Pons (tissue), 1 donor: ENCODE measurements at regions not wholly inside any gene's neighbourhood (a gene's known extent, or its start where the extent isn't known, plus 50 kb on each side); places are given as distances from the start of the nearest gene placed in this dataset.
"Not testable (repeated sequence)": the region's sequence is repeated elsewhere in the genome, so short reads cannot be mapped to it uniquely, and the experiment has no call there.

ENCODE experiments used
- DNase-seq: peaks from one replicate; pipeline ENCODE4 v3.0.0-alpha.2; 2016; ENCODE audit warnings: low spot score

DNA sequence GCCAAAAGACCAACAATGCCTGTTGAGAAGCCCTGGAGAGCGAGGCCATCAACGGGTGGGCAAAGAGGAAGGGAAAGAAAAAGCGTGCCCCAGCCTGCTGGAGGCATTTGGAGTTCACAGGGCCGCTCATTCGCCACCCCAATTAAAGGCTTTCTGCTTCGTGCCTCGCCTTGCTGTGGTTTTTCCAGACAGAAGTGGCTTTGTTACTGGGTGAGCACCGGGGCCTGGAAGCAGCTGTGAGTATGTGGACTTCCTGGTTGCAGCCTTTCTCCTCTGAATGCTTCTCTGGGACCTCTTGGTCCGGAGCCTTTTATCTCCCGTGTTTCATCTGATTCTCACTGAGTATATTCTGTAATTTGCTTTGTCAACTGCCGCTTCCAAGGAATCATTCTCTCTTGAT, 118.1 kb upstream of the EGR2 start:
- peak; percentile 40 for DNase-seq

DNA sequence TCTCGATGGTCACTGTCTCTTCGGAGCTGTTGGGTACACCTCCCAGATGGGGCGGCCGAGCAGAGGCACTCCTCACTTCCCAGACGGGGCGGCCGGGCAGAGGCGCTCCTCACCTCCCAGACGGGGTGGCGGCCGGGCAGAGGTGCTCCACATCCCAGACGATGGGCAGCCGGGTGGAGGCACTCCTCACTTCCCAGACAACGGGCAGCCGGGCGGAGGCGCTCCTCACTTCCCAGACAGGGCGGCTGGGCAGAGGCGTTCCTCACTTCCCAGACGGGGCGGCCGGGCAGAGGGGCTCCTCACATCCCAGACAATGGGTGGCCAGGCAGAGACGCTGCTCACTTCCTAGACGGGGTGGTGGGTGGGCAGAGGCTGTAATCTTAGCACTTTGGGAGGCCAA, 112.6 kb upstream of the EGR2 start:
- not testable (repeated sequence) for DNase-seq

DNA sequence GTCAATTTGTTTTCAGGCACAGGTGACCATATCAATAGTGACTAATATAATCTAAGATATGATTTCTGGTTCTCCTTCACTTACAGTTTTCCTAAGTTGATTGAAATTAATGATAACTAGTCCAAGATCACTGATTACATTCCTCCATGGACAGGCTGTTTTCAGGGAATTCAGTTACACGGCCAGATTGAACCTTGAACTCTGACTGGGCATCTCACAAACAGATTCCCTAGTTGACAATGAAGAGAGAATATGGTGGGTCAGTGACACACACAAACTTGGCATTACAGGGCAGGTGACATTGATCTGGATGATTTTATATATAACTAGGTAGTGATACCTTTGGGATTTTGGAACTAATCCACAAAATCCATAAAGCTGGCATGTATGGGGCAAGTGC, 110.2 kb upstream of the EGR2 start:
- no peak for DNase-seq

DNA sequence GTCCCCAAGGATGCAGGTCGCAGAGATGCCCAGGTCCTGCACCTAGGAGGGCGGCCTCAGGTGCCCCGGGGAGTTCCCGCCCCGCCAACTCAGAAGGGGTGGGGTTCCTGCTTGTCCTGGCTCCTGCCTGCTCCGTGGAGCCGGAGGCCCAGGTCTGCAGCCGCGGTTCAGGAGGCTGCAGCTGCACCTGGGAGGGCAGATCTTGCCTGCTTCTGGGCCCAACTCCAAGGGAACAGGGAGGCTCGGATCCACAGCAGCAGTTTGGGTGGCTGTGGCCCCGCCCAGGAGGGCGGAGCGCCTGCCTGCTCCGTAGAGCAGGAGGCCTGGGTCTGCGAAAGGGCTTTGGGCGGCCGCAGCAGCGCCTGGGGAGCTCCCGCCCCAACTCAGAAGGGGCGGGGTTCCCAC, 108.2 kb upstream of the EGR2 start:
- no peak for DNase-seq

DNA sequence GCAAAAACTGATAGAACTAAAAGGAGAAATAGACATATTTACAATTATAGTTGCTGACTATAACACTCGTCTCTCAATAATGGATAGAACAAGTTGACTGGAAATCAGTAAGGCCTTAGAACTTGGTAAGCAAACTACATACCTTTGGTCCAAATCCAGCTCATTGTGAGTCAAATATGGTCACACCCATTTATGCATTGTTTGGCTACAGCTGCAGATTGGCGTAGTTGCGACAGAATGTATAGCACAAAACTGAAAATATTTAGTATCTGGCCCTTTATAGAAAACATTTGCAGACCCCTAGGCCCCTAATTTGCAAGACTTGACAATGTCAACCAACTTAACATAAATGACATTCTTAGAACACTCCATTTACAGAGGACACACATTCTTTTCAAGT, 103.6 kb upstream of the EGR2 start:
- no peak for DNase-seq

DNA sequence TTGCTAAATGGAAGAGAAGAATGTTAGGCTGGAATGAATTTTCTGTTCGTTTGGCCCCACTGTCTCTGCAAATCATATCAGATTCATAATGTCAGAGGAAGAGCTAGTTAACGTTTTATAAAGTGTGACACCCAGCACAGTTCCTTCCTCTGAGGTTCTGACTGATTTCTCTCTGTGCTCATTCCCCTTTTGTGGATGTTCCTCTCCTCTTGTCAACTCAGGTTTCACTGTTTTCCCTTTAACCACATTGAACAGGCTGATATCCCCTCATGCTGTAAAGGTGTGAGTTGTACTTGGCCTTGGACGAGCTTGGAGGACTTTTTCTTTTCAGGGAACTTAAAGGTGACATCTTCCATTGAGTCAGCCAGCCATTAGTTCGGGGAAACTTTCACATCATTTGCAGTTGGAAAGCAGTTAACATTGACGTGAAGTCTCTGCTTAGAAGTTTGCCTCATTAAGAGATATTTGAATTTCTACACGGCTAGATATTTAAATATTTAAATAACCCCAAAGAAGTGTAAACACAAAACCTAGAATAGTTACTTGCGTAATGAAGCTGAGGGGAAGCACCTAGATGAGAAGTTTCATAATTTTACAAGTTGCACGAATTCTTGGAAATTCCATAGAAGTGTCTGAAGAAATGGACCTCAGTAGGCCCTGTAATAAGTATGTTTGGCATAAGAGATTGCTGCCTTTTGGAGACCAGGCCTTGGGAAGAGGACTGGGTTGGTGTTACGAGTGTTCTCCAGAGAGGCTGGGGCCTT, 101.5 kb upstream of the EGR2 start:
- DNase-seq = no peak

DNA sequence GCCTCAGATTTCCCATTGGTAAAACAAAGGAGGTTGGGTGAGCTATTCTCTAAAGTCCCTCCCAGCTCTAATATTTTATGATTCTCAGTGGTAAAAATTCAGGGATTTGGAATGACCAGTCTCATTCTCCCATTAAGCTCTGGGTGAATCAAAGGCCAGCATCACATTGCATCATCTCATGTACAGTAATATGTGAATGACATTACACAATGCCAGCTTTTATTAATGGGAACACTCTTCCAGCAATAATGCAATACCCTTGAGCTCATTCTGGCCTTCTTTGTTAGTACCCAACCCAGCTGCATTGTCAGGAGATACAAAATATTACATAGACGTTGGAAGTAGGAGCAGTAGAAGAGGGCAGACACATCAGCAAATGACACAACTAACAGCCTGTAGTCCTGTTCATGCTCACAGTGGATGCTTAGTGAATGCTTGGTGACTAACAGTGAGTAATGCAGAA, 100.0 kb upstream of the EGR2 start:
- no peak for DNase-seq

DNA sequence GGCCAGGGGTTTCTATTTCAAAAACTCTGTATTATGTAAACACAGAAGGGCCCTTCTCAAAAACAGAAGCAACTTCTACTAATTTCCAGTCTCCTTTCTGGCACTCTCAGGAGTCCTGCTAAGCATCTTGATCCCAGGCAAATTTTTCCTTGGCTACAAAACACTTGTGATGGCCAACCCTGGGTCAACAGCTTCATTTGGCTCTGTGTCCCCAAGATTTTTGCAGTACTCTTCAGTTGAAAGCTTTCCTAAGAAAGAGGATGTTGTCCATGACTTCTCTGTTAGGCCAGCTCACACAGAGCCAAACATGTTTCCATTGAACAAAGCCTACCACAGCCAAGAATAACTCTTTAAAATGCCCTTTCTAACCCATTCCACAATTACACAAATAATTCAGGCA, 99.0 kb upstream of the EGR2 start:
- no peak for DNase-seq

DNA sequence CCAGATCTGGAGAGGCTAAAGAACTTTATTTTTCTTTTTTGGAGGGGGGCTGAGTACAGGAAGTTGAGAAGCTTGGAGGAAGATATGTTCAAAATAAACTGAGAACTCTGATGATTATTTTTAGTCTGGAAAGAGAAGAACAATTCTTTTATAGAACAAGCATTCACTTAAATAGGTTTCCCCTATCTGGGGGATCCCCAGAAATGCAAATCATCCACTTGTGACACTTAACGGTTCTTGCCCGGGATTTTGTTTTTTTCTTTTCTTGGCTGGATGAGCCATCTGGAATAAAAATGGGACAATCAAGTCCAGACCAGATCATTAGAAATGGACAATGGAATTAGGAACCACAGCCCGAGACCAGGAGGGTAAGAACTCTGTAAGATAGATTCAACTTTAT, 95.9 kb upstream of the EGR2 start:
- peak; percentile 22 for DNase-seq

DNA sequence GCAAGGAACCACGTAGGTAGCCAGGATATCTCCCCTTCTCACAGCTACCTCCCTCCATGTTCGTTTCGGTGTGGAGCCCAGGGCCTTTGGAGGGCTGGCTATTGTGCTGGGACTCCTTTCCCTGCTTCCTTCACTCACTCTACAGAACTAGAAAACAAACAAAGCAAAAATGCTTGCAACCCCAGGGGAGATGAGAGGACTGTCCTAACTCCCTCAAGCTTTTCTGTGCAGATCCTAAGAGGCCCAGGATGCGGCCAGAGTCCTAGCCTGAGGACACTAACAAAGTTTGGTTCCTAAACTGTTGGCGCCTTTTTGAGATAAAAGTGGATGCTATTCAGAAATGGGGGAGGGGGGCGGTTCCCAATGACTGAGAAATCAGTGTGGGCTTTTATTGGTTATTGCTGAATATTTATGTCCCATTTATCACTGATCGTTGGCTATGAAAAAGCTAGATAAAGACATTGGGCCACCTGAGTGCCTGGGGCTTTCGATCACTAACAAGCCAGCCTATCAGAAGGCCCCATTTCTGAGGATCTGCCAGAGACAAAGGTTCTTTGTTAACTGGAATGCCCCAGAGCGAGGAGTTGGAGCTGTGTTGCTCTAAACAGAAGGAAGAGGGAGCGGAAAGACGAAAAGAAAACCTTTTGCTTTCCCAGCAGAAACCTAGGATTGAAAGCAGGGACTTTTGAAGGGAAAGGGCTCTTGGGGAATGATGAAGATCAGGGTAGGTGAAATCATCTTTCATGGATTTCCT, 95.2 kb upstream of the EGR2 start:
- DNase-seq = peak; percentile 93

DNA sequence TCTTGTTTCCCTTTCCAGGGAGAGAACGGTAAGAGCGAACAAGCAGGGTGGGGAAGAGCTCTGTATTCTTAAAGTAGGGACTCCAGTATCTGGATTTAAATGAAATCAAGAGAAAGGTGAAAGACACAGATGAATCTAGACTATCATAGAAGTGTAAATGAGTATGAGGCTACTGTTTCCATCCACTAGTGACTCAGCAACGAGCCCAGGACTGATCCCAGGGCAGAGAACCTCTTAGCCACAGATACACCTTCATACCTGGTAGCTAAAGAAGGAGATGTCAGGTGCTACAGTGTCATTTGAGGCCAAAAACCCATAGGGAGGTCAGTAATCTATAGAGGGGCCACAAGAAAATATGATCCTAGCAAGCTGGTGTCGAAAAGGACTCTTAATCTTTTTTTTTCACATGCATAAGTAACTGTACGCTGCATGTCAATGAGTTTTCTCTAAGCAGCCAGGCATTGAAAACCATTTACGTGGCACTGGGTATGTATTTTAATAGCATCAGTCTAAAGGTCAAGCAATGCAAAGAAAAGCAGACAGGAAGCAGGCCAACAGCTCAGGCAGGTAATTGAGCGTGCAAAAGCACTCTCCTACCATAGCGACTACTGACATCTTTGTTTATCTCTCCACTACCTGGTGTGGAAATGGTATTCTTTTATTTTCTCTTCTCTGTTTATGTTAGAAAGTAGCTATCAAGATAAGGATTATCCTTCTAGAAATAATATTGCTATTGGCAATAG, 91.5 kb upstream of the EGR2 start:
- DNase-seq = no peak

DNA sequence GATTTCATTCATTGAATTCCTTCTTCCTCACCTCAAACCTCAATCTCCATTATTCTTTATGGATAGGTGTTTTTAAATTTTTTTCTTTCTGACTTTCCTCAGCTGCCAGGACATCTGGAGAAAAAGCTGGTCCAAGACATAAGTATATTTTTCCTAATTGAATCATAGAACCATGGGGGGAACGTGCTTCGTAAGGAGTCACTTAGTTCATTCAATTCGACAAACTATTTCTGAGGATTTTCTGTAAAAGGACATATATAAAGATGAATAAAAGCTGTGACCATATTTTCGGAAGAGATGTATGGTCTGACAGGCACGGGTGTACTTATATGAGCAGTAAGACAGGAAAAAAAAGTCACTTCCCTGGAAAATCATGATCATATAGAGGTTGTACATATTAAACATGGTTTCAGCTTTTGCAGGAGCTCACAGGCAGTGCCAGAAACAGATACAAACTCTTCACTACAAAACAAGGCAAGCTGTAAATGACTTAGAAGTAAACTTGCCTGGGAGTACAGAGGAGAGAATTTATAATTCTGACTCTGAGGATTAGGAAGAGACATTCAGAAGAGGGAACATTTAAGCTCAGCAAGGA, 88.2 kb upstream of the EGR2 start:
- no peak for DNase-seq

DNA sequence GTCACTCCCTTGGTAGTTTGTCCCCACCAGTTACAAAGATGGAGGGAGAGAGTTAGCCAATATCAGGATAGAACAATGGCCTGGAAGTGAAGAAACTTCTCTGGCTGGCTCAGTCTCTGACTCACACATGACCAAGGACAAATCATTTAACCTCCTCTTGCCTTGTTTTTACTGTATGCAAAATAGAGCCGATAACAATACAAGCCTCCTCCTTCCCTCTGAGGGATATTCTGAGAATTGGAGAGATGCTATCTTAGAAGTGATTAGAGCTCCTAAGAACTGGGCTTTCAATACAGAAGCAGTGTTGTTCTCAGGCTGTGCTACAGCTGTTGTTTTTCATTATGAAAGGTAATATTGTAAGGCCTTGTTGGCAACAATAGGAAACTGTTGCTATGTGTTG, 87.7 kb upstream of the EGR2 start:
- no peak for DNase-seq

DNA sequence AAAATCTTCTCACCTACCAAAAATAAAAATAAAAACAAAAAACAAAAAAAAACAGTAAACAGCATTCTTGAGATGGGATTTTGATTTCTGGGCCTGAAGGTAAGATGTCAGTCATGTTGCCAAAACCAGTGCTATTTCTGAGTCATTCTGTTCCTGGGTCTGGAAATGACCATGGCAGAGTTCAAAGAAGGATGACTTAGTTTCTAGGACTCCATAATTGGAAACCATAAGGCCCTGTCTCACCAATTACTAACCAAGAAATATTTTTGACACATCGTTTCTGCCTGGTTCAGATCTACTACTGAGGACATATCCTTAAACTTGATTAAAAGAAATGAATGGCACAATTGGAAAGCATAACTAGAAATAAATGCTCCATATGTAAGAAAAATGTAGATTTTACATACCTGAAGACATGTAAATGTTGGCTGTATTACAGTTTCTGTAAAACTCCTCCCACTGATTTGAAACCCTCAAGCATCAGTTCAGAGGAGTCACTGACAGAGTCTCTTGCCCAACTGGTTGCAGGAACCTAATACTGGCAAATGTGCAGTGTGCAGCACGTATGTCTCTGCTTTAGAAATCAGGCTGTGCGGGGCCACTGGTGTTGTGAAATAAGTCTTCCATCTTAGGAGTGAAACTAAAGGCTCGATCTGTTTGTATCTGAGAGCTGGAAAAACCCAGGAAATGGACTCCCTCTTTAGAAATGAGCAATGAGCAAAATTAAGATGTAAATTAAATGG, 84.8 kb upstream of the EGR2 start:
- DNase-seq = no peak

DNA sequence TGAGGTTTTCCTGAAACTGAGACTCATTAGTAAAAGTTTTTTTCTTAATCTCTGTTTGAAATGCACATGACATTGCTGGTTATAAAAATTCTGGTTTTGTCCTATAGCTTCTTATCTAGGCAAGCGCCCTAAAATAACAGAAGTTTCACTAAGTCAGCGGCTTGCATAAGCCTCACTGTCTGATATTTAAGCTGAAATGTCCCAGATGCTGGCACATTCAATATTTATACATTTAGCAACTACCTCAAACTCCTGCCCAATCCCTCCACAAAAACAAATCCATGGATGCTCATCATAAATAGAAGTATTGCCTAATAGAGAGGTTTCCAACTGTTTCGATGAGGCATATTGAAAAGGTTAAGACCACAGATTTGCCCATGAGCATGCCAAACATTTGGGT, 83.1 kb upstream of the EGR2 start:
- no peak for DNase-seq

DNA sequence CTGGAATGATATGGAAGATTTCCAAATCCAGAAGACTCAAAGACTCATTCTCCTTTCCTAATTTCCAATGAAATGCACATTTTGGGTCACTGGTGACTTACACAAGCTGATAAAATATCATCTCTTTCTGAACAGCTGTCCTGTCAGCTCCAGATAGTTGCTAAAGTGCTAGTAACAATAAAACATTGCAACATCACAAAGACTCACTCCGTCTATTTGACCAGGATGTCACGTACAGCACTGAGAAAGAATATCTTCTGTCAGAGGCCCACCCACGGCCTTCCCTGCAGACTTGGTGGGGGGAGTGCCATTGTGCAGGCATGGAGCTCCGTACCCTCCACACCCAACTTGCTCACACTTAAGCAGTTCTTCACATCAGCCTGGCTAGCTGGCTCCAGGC, 78.9 kb upstream of the EGR2 start:
- no peak for DNase-seq

DNA sequence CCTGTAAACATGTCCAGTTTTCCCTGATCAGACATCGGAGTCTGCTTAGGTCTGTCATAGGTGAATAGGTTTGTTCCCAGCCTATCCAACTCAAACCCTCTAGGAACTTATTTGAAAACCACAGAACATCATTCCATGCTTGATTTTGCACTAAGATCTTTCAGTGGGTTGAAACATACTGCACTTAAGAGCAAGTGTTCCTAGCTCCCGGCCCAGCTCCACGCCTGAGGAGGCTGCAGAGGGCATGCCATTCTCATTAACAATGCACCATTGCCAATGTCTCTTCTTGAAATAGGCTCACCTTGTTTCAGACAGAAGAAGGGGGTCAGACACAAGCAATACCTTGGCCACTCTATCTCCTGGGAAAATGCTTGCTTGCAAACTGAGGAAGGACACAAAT, 78.0 kb upstream of the EGR2 start:
- no peak for DNase-seq

DNA sequence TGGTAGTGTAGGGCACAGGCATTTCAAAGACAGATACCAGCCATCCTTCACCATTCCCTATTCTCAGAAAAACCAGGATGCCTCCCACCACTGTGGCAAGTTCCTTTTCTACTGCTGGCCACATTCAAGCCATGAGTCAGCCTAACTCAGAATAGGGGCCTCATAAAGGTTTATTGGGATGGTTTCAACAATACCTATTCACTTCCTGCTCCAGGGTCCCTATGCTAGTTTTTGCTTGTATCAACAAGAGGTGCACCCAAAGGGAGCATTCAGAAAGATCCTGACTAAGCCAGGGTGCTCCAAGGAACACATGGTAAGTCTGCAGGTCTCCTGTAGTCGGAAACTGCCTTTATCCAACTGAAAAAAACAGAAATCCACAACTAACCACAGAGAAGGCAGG, 76.9 kb upstream of the EGR2 start:
- no peak for DNase-seq

DNA sequence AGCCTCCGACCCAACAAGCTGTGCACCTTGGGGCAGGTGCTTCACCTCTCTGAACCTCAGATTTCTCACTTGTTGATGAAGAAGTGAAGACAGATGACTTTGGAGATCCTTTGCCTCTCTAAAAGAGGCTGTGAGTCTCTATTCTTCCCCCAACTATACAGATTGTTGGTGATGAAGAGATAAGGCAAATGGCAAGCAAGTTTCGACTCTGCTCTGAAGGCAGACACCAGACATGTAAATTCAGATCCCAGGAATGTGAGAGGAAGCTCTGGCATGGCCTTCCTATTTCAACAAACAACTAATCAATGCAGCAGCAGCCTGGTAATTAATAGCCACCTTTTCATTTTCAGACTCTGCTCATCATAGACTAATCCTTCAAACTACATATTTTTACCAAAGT, 74.2 kb upstream of the EGR2 start:
- no peak for DNase-seq

DNA sequence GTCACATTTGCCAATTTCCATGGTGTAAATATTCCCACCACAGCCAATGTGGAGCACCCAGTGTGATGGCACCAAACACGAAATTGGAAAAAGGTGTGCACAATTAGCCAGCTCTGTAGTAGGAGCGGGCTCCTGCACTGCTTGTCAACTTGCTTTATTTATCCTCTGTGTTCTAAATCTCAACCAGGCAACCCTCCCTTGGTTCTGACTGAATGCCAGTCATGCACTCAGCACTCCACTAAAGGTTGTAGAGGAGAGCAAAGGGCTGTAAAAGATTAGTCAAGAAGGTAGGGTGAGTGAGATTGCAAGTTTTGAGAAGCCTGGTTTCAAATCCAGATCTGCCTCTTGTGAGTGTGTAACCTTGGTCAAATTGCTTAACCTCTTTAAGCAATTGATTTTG, 71.5 kb upstream of the EGR2 start:
- no peak for DNase-seq

DNA sequence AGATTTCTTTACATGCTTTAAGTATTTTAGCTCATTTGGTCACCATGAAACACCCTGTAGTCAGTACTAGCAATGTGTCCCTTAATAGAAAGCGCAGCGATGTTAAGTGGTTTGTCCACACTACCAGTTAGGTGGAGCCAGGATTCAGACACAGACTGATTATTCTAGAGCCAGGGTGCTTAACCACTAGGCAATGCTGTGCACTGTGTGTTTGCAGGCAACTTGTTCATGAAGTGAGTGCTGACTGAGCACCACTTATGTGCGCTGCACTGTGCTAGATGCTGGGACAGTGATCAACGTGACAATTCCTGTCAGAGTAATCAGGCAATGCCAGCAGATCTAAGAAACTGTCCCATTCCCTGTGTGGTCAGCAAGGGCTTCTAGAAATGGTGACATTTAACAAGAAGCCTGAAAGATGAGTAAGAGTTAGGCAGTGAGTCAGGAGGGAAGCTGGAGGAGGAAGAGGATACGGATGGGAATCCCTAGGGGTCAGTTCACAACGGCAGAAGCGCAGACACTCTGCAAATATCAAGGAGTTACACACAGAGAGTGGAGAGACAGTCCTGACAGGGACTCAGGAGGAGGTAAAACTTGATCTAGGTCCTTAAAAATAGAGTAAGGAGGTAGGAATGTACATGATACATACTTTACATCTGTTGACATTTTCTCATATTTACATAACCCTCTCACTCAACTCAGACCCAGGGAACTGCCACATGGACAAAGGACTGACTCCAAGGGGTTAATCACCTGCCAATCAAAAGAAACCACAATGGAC, 69.7 kb upstream of the EGR2 start:
- DNase-seq = no peak
